ENCODE measurements at regions not wholly inside any gene's neighbourhood (a gene's known extent, or its start where the extent isn't known, plus 50 kb on each side); places are given as distances from the start of the nearest gene placed in this dataset.

- H3K9me2 ChIP-seq (replicated peaks; ENCODE audit: low read depth, low read length), result no peaks in the 10 kb centered on the region
- no peaks in the 10 kb centered on the region for H3K9me3 ChIP-seq (ENCODE audit: insufficient read depth, low read depth, low read length)
- no peak overlapping the region for H3K9ac ChIP-seq (ENCODE audit: low read depth, low read length, poor library complexity, severe bottlenecking)
- H3K36me3 ChIP-seq (ENCODE audit: insufficient read depth, low read length), result no peaks in the 10 kb centered on the region
- H3K27me3 ChIP-seq (ENCODE audit: insufficient read depth, low read length, poor library complexity, severe bottlenecking), result no peaks in the 10 kb centered on the region
- H3K4me1 ChIP-seq (ENCODE audit: insufficient read depth, low read length, poor library complexity, severe bottlenecking), result no peaks in the 10 kb centered on the region
- no peaks in the 10 kb centered on the region for H3F3A ChIP-seq (ENCODE audit: low read depth)
- H2AFZ ChIP-seq (ENCODE audit: low read length), result no peak overlapping the region
- no peaks in the 10 kb centered on the region for H3K79me2 ChIP-seq (ENCODE audit: insufficient read depth, low read length)
- no peak overlapping the region for H3K4me2 ChIP-seq (ENCODE audit: low read depth, low read length, poor library complexity, severe bottlenecking)
- no peak overlapping the region for H3K4me3 ChIP-seq (ENCODE audit: low read length, poor library complexity, severe bottlenecking)
- no peak for TF ChIP-seq EZH2phosphoT487 (IDR thresholded peaks at IDR 0.05; ENCODE audit: borderline replicate concordance)
- no peak for TF ChIP-seq CTCF (conservative IDR thresholded peaks at IDR 0.05; ENCODE audit: low read length)
- no peaks in the 10 kb centered on the region for H4K20me1 ChIP-seq (ENCODE audit: insufficient read depth, low read length, poor library complexity, severe bottlenecking)
Observed at GRCh38 chrX:4185086-4185485, 471.6 kb upstream of the PRKX start.

- no peak overlapping the region for H2AFZ ChIP-seq (ENCODE audit: low read length)
- no peaks in the 10 kb centered on the region for H3K9me2 ChIP-seq (replicated peaks; ENCODE audit: low read depth, low read length)
- H3K4me1 ChIP-seq (ENCODE audit: insufficient read depth, low read length, poor library complexity, severe bottlenecking), result no peaks in the 10 kb centered on the region
- no peaks in the 10 kb centered on the region for H3F3A ChIP-seq (ENCODE audit: low read depth)
- no peaks in the 10 kb centered on the region for H3K9me3 ChIP-seq (ENCODE audit: insufficient read depth, low read depth, low read length)
- no peaks in the 10 kb centered on the region for H3K79me2 ChIP-seq (ENCODE audit: insufficient read depth, low read length)
- no peak overlapping the region for H3K4me2 ChIP-seq (ENCODE audit: low read depth, low read length, poor library complexity, severe bottlenecking)
- H4K20me1 ChIP-seq (ENCODE audit: insufficient read depth, low read length, poor library complexity, severe bottlenecking), result no peaks in the 10 kb centered on the region
- no peaks in the 10 kb centered on the region for H3K36me3 ChIP-seq (ENCODE audit: insufficient read depth, low read length)
- H3K27me3 ChIP-seq (ENCODE audit: insufficient read depth, low read length, poor library complexity, severe bottlenecking), result no peaks in the 10 kb centered on the region
- no peak overlapping the region for H3K4me3 ChIP-seq (ENCODE audit: low read length, poor library complexity, severe bottlenecking)
- TF ChIP-seq CTCF (conservative IDR thresholded peaks at IDR 0.05; ENCODE audit: low read length), result no peak
- no peak for TF ChIP-seq EZH2phosphoT487 (IDR thresholded peaks at IDR 0.05; ENCODE audit: borderline replicate concordance)
- no peak overlapping the region for H3K9ac ChIP-seq (ENCODE audit: low read depth, low read length, poor library complexity, severe bottlenecking)
Observed at GRCh38 chrX:4182408-4182806, 469.0 kb upstream of the PRKX start.

GRCh38 chrX:4181782-4182407, 468.4 kb upstream of the PRKX start:
- H2AFZ ChIP-seq (ENCODE audit: low read length), result no peak overlapping the region
- H3K9ac ChIP-seq (ENCODE audit: low read depth, low read length, poor library complexity, severe bottlenecking), result no peak overlapping the region
- no peaks in the 10 kb centered on the region for H3K27me3 ChIP-seq (ENCODE audit: insufficient read depth, low read length, poor library complexity, severe bottlenecking)
- H3K36me3 ChIP-seq (ENCODE audit: insufficient read depth, low read length), result no peaks in the 10 kb centered on the region
- TF ChIP-seq CTCF (conservative IDR thresholded peaks at IDR 0.05; ENCODE audit: low read length) (no peak), EZH2phosphoT487 (IDR thresholded peaks at IDR 0.05; ENCODE audit: borderline replicate concordance) (no peak)
- H4K20me1 ChIP-seq (ENCODE audit: insufficient read depth, low read length, poor library complexity, severe bottlenecking), result no peaks in the 10 kb centered on the region
- no peaks in the 10 kb centered on the region for H3F3A ChIP-seq (ENCODE audit: low read depth)
- H3K4me1 ChIP-seq (ENCODE audit: insufficient read depth, low read length, poor library complexity, severe bottlenecking), result no peaks in the 10 kb centered on the region
- H3K79me2 ChIP-seq (ENCODE audit: insufficient read depth, low read length), result no peaks in the 10 kb centered on the region
- no peaks in the 10 kb centered on the region for H3K9me2 ChIP-seq (replicated peaks; ENCODE audit: low read depth, low read length)
- no peak overlapping the region for H3K4me2 ChIP-seq (ENCODE audit: low read depth, low read length, poor library complexity, severe bottlenecking)
- H3K9me3 ChIP-seq (ENCODE audit: insufficient read depth, low read depth, low read length), result no peaks in the 10 kb centered on the region
- no peak overlapping the region for H3K4me3 ChIP-seq (ENCODE audit: low read length, poor library complexity, severe bottlenecking)

Data from Loucy (cell line).